Astrocyte of the spinal cord (primary cell): ENCODE measurements at regions not wholly inside any gene's neighbourhood (a gene's known extent, or its start where the extent isn't known, plus 50 kb on each side); places are given as distances from the start of the nearest gene placed in this dataset.
"Not testable (repeated sequence)": the region's sequence is repeated elsewhere in the genome, so short reads cannot be mapped to it uniquely, and the experiment has no call there.

Experiments used
- DNase-seq: peaks from one replicate; pipeline ENCODE4 v3.0.0; 2011; ENCODE audit warnings: low read depth, low spot score
- H3K4me3 ChIP-seq: 2 replicates; pipeline ENCODE4 v1.5.1; 2011; ENCODE audit warnings: low read depth, mild to moderate bottlenecking, low read length, moderate library complexity
- in situ Hi-C: cut with HindIII; loops from 2 replicates; pipeline ENCODE4 v1.10.0; 2017; ENCODE audit warnings: low sequenced_read_pairs
- TF ChIP-seq, protein P1 (sequence below): IDR thresholded peaks from 2 replicates; pipeline ENCODE4 v1.5.1; 2012; ENCODE audit warnings: low read depth, mild to moderate bottlenecking, low read length, inconsistent platforms

DNA sequence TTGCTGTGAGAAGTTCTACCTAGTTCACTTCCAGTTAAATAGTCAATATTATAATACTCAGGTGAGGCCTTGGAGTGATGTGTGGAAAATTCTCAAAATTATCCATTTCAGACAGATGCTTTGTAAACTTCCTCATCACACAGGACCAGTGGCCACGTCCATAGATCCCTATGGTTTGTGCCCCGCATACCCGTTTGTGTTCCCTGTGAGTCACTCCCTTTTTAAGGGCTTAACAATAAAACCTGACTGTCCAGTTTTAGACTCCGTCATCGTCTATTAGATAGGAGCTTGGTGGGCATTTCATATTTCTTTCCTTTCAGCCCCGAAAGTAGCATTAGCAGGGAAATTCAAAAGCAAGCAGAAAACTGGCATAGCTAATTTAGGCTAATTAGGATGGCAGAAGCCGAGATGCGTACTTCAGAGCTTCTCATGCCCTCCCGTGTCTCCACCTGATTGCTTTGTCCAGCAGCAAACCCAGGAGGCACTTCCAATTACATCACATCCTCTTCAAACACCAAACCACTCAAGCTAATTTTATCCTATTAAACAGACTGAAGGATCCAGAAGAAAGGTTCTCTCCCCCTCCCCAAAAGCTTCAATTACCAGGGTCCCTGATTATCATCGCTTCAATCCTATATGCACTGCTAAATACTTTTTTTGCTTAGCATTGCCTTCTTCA is 186.6 kb upstream of the OTX2 start:
- no peak overlapping the region for H3K4me3 ChIP-seq
- TF ChIP-seq, protein P1, sequence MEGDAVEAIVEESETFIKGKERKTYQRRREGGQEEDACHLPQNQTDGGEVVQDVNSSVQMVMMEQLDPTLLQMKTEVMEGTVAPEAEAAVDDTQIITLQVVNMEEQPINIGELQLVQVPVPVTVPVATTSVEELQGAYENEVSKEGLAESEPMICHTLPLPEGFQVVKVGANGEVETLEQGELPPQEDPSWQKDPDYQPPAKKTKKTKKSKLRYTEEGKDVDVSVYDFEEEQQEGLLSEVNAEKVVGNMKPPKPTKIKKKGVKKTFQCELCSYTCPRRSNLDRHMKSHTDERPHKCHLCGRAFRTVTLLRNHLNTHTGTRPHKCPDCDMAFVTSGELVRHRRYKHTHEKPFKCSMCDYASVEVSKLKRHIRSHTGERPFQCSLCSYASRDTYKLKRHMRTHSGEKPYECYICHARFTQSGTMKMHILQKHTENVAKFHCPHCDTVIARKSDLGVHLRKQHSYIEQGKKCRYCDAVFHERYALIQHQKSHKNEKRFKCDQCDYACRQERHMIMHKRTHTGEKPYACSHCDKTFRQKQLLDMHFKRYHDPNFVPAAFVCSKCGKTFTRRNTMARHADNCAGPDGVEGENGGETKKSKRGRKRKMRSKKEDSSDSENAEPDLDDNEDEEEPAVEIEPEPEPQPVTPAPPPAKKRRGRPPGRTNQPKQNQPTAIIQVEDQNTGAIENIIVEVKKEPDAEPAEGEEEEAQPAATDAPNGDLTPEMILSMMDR = no peak
- no peak for DNase-seq
- in situ Hi-C loops = no loop called here

DNA sequence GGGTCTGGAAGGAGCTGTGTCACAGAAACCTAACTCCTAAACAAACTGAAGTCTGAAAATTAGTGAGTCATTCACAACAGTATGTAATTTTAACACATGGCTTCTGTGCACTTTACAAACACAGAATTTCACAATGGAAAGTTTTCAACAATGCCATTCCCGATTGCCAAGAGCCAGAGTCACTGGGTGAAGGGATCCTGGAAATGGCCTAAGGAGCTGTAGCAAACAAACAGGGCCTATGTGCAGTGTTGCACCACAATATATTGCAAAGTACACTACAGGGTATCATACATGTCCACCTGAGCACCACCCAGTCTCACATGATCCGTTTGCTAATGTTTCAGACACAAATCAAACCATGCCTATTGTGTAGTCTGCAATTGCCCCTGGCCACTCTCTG is 184.7 kb upstream of the OTX2 start:
- no peak for DNase-seq
- TF ChIP-seq, protein P1 = no peak
- in situ Hi-C loops = no loop called here
- no peak overlapping the region for H3K4me3 ChIP-seq

DNA sequence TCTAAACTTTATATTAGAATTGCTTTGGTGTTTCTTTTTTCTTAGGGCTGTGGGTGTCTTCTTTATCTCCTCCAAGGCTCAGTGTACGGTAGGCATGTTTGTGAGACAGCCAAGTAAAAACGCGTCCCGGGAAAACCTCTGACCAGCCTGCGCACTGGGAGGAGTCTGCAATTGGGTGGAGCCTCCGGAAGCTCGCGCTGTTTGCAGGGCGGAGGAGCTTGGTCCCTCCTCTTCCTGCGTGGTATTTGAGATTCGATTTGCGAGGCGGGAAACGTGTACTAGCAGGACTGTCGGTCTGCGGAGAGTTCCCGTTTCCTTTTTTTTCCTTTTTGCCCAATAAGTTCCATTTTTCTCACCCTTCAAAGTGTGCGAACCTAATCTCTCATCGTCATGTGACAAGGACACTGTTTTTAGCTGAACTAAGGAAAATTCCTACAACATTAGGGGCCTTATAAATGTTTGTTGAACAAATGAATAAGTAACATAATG is 182.1 kb upstream of the OTX2 start:
- TF ChIP-seq, protein P1 = no peak
- no peak for DNase-seq
- H3K4me3 ChIP-seq = no peak overlapping the region
- in situ Hi-C loops = no loop called here

DNA sequence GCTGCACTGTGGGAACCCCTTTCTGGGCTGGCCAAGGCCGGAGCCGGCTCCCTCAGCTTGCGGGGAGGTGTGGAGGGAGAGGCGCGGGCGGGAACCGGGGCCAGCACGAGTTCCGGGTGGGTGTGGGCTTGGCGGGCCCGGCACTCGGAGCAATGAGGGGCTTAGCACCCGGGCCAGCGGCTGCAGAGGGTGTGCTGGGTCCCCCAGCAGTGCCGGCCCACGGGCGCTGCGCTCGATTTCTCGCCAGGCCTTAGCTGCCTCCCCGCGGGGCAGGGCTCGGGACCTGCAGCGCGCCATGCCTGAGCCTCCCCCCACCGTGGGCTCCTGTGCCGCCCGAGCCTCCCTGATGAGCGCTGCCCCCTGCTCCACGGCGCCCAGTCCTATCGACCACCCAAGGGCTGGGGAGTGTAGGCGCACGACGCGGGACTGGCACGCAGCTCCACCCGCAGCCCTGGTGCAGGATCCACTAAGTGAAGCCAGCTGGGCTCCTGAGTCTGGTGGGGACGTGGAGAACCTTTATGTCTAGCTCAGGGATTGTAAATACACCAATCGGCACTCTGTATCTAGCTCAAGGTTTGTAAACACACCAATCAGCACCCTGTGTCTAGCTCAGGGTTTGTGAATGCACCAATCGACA is 180.8 kb upstream of the OTX2 start:
- in situ Hi-C loops = not testable (repeated sequence)

DNA sequence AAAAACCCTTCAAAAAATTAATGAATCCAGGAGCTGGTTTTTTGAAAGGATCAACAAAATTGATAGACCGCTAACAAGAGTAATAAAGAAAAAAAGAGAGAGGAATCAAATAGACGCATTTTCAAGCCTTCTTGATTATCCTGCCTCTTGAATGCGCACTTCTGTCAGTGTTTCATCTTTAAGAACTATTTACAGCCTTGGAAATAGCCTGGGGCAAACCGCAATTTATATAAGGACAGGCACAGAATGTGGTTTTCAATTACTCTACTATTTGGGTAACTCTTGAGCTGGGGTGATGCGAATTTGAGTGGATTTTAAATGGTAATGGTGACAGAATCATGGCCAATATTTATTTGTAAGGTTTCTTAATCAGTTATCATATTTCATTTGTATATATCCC is 179.1 kb upstream of the OTX2 start:
- in situ Hi-C loops = no loop called here
- no peak overlapping the region for H3K4me3 ChIP-seq
- DNase-seq = no peak
- TF ChIP-seq, protein P1 = no peak

More for the DNA sequence above, 180.8 kb upstream of the OTX2 start:
- H3K4me3 ChIP-seq, DNase-seq: not testable (repeated sequence)

DNA sequence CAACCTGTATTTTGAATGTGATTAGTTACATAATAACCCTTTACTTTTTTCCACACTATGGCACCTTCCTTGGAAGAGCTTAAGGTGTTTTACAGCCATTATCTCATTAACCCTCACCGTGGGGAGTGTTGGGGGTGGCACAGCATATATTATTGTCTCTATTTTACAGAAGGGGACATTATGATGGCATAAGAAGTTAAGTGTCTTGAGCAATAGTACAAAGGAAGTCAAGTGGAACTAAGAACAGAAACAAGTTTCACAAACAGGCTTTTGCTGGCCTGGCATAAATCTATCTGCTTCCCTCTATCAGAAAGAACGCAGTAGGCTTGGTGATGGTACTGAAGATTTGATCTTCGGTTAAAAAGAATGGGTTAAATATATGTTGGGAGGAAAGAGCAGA is 169.7 kb upstream of the OTX2 start:
- no peak for DNase-seq
- in situ Hi-C loops = no loop called here

DNA sequence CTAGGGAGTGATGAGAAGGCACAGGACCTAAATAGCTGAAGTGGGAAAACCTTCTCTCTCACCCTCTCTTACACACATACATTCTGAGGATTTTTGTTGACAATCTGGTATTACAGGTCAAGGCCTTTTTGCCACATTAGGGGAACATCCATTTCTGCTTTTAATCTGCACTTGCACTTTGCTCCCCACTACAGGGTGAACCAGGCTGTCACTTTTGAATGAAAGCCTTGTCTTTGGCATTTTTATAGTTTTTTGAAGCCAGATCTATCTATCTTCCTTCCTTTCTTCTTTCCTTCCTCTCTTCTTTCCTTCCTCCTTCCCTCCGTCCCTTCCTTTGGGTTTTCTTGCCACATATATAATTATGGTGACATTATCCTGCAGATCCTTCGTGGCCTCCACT is 165.9 kb upstream of the OTX2 start:
- TF ChIP-seq, protein P1 = no peak
- in situ Hi-C loops = no loop called here
- no peak for DNase-seq
- no peak overlapping the region for H3K4me3 ChIP-seq

More for the DNA sequence above, 169.7 kb upstream of the OTX2 start:
- no peak overlapping the region for H3K4me3 ChIP-seq
- TF ChIP-seq, protein P1 = no peak
